Fibroblast of skin of right quadriceps (primary cell): ENCODE measurements at regions not wholly inside any gene's neighbourhood (a gene's known extent, or its start where the extent isn't known, plus 50 kb on each side); places are given as distances from the start of the nearest gene placed in this dataset.
"Not testable (repeated sequence)": the region's sequence is repeated elsewhere in the genome, so short reads cannot be mapped to it uniquely, and the experiment has no call there.

ENCODE experiments used
- DNase-seq: peaks from one replicate; pipeline ENCODE4 v3.0.0-alpha.2; 2013

DNA sequence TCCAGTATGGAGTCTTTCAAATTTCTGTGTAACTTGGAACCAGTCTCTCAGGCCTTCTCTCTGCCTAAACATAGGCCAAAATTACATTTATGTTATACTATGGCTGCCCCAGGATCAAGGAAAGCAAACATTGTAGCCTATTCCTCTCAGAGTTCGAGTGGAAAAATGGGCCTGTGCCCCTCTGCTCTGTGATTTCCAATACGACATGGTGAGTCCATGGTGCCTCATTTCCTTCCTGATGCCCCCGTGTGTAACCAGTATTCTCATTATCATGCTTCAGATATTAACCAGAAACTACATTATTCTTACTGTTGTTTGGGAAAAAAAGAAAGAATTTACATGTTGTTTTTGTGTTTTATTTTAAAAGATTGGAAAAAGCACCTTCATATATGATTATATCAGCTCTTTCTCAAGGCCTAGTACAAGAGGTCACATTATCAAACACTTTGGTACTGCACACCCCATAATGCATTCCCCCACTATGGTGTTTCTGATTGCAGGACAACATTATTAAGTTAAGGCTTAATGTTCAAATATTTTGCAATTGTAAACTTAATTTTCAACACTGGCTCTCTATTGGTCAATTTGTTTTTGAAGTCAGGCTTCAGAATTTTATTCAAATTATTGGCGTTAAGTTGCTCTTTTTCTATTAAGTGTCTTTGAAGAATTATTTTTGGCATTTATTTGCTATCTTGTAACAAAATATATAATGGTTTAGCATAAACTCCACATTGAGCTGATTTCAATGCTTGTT lies 151.8 kb upstream of the SLC27A6 start:
- no peak for DNase-seq

- no peak for DNase-seq
Measured at GRCh38 chr5:128815201-128815600, 150.1 kb upstream of the SLC27A6 start.

DNA sequence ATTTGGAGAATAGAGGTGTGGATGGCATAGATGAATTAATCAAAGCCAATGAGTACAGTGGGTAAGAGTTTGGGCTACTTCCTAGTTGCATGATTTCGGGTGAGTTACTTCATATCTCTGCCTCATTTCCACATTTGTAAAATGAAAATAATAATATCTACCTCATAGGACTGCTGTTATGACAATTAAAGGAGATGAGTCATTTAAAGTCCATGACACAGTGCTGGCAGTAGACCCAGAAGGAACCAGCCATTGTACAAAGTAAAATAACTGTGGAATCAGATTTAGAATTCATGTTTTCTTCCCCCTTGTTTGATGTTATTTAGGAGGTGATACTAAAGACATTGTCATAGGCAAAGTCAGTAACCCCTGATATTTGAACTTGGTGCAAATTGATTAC lies 139.5 kb upstream of the SLC27A6 start:
- peak; percentile 65 for DNase-seq

- peak; percentile 85 for DNase-seq
Measured at GRCh38 chr5:128826275-128826674, 139.0 kb upstream of the SLC27A6 start.

- DNase-seq = no peak
Measured at GRCh38 chr5:128836571-128836970, 128.7 kb upstream of the SLC27A6 start.

DNA sequence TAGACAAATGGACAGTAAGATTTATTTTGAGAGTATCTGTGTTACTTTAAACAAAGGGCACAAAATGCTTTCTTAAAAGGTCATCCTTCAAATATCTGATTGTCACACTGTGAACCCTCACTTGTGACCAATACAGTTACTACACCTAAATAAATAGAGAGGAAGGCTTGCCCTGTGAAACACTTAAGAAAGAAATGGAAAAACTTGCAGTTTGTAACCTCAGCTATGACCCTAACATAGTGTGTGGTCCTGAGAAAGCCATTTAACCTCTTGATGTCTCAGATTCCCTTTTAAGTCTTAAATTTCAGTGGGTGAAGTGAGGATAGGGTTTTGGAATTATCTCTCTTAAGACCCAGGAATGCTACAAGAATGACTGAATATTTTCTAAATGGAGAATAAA lies 126.7 kb upstream of the SLC27A6 start:
- no peak for DNase-seq

GRCh38 chr5:128842241-128842640 lies 123.0 kb upstream of the SLC27A6 start:
- peak; percentile 6 for DNase-seq

DNA sequence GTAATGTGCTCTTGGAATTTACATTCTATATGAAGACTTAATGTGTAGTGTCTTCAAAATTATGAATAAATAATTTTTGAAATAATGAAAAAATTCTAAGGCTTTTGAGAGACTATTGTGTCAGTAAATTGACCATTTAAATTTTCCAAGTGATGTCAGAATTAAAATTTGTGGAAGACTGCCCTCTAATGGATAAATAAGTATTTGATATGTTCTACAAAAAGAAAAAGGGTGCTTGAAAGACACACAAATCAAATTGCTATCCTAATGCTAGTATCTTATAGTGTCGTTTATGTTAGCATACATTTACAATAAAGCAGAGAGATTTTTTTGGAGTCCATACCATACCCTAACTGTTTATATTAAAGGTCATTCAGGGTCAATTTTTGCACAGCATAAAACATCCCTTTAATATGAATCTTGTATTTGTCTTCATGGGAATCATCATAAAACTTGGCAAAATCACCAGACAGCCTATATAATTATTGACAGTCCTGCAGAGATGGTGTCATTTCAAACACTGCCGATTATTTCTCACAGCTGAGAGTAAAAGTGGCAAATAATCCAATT lies 120.8 kb upstream of the SLC27A6 start:
- peak; percentile 21 for DNase-seq

DNA sequence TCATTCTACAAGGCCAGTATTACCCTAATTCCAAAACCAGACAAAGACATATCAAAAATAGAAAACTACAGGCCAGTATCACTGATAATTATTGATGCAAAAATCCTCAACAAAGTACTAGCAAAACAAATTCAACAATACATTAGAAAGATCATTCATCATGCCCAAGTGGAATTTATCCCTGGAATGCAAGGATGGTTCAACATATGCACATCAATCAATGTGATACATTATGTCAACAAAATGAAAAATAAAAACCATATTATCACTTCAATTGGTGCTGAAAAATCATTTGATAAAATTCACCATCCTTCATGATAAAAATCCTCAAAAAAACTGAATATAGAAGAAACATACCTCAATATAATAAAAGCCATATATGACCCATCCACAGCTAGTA lies 115.2 kb upstream of the SLC27A6 start:
- no peak for DNase-seq

DNA sequence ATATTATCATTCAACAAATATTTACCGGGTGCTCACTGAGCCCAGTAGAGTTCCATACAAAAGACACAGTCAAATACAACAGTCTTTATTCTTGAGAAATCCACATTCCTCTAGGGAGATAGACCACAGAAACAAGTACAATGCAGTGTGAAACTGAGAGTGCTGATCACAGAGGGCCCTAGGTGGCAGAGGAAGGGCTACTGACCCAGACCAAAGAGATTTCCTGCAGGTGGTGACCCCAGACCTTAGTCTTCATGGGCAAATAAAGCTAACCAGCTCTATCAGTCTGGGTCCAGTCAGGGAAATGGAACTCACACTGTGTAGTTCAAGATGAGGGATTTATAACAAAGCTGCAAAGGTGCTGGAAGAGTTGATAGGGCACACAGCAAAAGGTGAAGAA lies 110.4 kb upstream of the SLC27A6 start:
- DNase-seq = no peak

GRCh38 chr5:128857076-128857677 lies 108.1 kb upstream of the SLC27A6 start:
- DNase-seq = no peak

GRCh38 chr5:128858995-128859394 lies 106.3 kb upstream of the SLC27A6 start:
- DNase-seq = no peak

DNA sequence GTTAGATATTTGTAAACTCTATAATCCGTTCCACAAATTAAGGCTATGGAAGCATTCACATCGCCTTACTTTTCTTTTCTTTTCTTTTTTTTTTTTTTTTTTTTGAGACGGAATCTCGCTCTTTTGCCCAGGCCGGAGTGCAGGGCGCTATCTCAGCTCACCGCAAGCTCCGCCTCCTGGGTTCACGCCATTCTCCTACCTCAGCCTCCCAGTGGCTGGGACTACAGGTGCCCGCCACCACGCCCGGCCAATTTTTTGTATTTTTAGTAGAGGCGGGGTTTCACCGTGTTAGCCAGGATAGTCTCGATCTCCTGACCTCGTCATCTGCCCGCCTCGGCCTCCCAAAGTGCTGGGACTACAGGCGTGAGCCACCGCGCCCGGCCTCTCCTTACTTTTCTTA lies 104.1 kb upstream of the SLC27A6 start:
- DNase-seq = not testable (repeated sequence)

DNA sequence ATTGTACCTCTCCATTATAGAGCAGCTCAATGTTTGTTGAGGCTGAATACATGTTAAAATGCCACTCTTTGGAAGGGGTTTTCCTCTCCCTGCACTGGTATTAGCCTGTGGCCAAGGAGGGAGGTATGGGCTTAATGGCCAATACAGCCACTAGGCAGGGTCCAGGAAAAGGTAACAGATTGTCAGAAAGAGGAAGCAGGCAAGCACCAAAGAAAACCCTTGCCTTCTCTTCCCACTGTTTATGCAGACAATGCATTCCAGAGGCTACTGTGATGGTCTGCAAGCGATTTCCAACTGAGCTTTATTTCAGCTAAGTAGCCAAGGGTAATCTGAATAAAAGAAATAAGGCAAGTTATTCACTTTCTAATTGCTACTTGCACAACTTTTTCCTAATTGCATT lies 95.3 kb upstream of the SLC27A6 start:
- DNase-seq = no peak

- no peak for DNase-seq
Measured at GRCh38 chr5:128870373-128870772, 94.9 kb upstream of the SLC27A6 start.

- DNase-seq = no peak
Measured at GRCh38 chr5:128870923-128871322, 94.4 kb upstream of the SLC27A6 start.

- no peak for DNase-seq
Measured at GRCh38 chr5:128876569-128877382, 88.5 kb upstream of the SLC27A6 start.

DNA sequence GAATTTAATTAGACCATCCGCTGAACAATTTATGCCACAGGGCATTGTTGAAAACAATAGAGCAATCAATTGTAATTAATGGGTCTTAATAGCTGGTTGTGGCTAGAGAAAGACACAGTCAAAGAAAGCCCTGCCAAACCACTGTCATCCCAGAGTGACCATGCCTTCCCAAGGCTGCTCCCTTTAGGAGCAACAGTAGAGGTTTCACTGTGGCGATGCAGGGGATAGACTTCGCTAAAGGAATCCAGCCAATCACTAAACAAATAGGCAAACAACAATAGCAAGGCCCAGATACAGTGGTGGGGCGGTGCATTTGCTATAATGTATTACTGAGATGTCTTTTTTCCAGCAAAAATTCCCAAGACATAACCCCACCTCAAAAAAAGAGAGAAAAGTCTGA lies 87.8 kb upstream of the SLC27A6 start:
- DNase-seq = no peak

DNA sequence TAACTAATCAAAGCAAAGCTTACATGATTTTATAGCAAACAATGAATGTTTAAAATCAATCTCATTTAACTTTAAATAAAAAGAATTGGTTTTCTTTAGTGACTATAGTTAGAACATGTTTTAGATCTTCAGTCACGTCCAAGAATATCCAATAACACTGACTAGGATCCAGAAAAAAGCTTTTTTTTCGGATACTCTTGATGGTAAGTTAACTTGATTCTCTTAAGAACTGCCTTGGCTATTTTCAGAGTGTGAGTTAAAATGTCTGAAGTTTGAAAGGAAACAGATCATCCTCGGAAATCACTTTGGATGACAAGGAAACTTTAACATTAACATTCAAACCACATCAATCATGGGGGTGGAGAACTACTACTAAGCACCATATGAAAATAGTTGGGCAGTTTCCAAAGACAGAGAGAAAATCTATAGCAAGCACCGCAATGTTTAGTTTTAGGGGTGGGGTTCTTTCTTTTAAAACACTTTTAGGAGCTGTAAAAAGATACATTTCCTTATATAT lies 83.7 kb upstream of the SLC27A6 start:
- DNase-seq = no peak

- DNase-seq = no peak
Measured at GRCh38 chr5:128885649-128886255, 79.5 kb upstream of the SLC27A6 start.

- DNase-seq = no peak
Measured at GRCh38 chr5:128895122-128895521, 70.2 kb upstream of the SLC27A6 start.

- DNase-seq = no peak
Measured at GRCh38 chr5:128896675-128897074, 68.6 kb upstream of the SLC27A6 start.

DNA sequence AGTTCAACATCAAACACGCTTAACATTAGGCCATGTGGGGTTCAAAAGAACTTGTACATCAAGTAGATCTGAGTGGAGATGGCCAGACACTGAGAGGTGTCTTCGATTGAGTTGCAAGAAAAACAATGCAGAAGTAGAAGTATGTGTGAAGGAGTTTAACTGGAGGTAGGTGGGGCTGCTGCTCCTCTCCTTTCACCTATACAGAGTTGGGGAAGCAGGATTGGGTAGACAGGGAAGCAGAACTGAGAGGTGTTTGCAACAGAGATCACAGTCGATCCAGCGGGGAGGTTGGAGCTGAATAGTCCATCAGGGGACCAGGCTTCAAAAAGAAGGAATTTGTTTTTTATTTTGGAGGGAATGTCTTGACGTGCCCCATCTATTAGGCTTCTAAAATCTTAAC lies 61.7 kb upstream of the SLC27A6 start:
- DNase-seq = no peak
